GM23338 (cell line): ENCODE measurements at regions not wholly inside any gene's neighbourhood (a gene's known extent, or its start where the extent isn't known, plus 50 kb on each side); places are given as distances from the start of the nearest gene placed in this dataset.

ENCODE experiments used
- CREB1 ChIP-seq: fragments of 250-450 bp; sonication (Bioruptor Pico); IDR thresholded peaks from 2 replicates; pipeline ENCODE4 v1.5.0; 2020; ENCODE audit warnings: low read depth, mild to moderate bottlenecking, moderate library complexity
- EZH2 ChIP-seq: fragments of 200-600 bp; sonication (generic); IDR thresholded peaks from one replicate; pipeline ENCODE4 v1.8.0; 2017; ENCODE audit warnings: antibody characterized with exemption, mild to moderate bottlenecking, low read depth; ENCODE audit not compliant: unreplicated experiment
- EZH2phosphoT487 ChIP-seq: fragments of 200-600 bp; sonication (generic); IDR thresholded peaks from one replicate; pipeline ENCODE4 v1.8.1; 2018; ENCODE audit warnings: antibody characterized with exemption; ENCODE audit not compliant: unreplicated experiment
- JUNB ChIP-seq: IDR thresholded peaks from one replicate; pipeline ENCODE4 v1.6.1; 2016; ENCODE audit warnings: antibody characterized with exemption; ENCODE audit not compliant: unreplicated experiment
- POLR2AphosphoS5 ChIP-seq: IDR thresholded peaks from 2 replicates; pipeline ENCODE4 v1.6.1; 2016; ENCODE audit warnings: antibody characterized with exemption, low read depth
- STAT1 ChIP-seq: IDR thresholded peaks from one replicate; pipeline ENCODE4 v1.6.1; 2016; ENCODE audit warnings: antibody characterized with exemption; ENCODE audit not compliant: unreplicated experiment
- TF ChIP-seq, protein P1 (sequence below), 2 experiments: fragments of 200-600 bp in 1 of 2; sonication (generic) in 1 of 2; conservative IDR thresholded peaks; 2 replicates each; pipeline versions ENCODE4 v1.5.1 to v1.6.1; 2016 to 2017; ENCODE audit warnings: antibody characterized with exemption in 2 of 2, low read depth in 2 of 2, mild to moderate bottlenecking in 2 of 2, moderate library complexity in 1 of 2
- TF ChIP-seq, protein P2 (sequence below): IDR thresholded peaks from one replicate; pipeline ENCODE4 v1.6.1; 2018; ENCODE audit warnings: antibody characterized with exemption; ENCODE audit not compliant: unreplicated experiment
- TF ChIP-seq, protein P3 (sequence below): fragments of 250-450 bp; sonication (Bioruptor Pico); IDR thresholded peaks from 2 replicates; pipeline ENCODE4 v1.5.0; 2020; ENCODE audit warnings: mild to moderate bottlenecking, moderate library complexity

GRCh38 chr4:188822698-188823097 lies 683.5 kb downstream of the TRIML1 start:
- TF ChIP-seq, protein P1, sequence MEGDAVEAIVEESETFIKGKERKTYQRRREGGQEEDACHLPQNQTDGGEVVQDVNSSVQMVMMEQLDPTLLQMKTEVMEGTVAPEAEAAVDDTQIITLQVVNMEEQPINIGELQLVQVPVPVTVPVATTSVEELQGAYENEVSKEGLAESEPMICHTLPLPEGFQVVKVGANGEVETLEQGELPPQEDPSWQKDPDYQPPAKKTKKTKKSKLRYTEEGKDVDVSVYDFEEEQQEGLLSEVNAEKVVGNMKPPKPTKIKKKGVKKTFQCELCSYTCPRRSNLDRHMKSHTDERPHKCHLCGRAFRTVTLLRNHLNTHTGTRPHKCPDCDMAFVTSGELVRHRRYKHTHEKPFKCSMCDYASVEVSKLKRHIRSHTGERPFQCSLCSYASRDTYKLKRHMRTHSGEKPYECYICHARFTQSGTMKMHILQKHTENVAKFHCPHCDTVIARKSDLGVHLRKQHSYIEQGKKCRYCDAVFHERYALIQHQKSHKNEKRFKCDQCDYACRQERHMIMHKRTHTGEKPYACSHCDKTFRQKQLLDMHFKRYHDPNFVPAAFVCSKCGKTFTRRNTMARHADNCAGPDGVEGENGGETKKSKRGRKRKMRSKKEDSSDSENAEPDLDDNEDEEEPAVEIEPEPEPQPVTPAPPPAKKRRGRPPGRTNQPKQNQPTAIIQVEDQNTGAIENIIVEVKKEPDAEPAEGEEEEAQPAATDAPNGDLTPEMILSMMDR (conservative IDR thresholded peaks at IDR 0.05; ENCODE audit: low read depth in 2 of 2) = no peak
- TF ChIP-seq EZH2 (no peak), POLR2AphosphoS5 (no peak), EZH2phosphoT487 (no peak), CREB1 (no peak), STAT1 (no peak), JUNB (no peak)
- TF ChIP-seq, protein P2, sequence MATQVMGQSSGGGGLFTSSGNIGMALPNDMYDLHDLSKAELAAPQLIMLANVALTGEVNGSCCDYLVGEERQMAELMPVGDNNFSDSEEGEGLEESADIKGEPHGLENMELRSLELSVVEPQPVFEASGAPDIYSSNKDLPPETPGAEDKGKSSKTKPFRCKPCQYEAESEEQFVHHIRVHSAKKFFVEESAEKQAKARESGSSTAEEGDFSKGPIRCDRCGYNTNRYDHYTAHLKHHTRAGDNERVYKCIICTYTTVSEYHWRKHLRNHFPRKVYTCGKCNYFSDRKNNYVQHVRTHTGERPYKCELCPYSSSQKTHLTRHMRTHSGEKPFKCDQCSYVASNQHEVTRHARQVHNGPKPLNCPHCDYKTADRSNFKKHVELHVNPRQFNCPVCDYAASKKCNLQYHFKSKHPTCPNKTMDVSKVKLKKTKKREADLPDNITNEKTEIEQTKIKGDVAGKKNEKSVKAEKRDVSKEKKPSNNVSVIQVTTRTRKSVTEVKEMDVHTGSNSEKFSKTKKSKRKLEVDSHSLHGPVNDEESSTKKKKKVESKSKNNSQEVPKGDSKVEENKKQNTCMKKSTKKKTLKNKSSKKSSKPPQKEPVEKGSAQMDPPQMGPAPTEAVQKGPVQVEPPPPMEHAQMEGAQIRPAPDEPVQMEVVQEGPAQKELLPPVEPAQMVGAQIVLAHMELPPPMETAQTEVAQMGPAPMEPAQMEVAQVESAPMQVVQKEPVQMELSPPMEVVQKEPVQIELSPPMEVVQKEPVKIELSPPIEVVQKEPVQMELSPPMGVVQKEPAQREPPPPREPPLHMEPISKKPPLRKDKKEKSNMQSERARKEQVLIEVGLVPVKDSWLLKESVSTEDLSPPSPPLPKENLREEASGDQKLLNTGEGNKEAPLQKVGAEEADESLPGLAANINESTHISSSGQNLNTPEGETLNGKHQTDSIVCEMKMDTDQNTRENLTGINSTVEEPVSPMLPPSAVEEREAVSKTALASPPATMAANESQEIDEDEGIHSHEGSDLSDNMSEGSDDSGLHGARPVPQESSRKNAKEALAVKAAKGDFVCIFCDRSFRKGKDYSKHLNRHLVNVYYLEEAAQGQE = no peak
- TF ChIP-seq, protein P3, sequence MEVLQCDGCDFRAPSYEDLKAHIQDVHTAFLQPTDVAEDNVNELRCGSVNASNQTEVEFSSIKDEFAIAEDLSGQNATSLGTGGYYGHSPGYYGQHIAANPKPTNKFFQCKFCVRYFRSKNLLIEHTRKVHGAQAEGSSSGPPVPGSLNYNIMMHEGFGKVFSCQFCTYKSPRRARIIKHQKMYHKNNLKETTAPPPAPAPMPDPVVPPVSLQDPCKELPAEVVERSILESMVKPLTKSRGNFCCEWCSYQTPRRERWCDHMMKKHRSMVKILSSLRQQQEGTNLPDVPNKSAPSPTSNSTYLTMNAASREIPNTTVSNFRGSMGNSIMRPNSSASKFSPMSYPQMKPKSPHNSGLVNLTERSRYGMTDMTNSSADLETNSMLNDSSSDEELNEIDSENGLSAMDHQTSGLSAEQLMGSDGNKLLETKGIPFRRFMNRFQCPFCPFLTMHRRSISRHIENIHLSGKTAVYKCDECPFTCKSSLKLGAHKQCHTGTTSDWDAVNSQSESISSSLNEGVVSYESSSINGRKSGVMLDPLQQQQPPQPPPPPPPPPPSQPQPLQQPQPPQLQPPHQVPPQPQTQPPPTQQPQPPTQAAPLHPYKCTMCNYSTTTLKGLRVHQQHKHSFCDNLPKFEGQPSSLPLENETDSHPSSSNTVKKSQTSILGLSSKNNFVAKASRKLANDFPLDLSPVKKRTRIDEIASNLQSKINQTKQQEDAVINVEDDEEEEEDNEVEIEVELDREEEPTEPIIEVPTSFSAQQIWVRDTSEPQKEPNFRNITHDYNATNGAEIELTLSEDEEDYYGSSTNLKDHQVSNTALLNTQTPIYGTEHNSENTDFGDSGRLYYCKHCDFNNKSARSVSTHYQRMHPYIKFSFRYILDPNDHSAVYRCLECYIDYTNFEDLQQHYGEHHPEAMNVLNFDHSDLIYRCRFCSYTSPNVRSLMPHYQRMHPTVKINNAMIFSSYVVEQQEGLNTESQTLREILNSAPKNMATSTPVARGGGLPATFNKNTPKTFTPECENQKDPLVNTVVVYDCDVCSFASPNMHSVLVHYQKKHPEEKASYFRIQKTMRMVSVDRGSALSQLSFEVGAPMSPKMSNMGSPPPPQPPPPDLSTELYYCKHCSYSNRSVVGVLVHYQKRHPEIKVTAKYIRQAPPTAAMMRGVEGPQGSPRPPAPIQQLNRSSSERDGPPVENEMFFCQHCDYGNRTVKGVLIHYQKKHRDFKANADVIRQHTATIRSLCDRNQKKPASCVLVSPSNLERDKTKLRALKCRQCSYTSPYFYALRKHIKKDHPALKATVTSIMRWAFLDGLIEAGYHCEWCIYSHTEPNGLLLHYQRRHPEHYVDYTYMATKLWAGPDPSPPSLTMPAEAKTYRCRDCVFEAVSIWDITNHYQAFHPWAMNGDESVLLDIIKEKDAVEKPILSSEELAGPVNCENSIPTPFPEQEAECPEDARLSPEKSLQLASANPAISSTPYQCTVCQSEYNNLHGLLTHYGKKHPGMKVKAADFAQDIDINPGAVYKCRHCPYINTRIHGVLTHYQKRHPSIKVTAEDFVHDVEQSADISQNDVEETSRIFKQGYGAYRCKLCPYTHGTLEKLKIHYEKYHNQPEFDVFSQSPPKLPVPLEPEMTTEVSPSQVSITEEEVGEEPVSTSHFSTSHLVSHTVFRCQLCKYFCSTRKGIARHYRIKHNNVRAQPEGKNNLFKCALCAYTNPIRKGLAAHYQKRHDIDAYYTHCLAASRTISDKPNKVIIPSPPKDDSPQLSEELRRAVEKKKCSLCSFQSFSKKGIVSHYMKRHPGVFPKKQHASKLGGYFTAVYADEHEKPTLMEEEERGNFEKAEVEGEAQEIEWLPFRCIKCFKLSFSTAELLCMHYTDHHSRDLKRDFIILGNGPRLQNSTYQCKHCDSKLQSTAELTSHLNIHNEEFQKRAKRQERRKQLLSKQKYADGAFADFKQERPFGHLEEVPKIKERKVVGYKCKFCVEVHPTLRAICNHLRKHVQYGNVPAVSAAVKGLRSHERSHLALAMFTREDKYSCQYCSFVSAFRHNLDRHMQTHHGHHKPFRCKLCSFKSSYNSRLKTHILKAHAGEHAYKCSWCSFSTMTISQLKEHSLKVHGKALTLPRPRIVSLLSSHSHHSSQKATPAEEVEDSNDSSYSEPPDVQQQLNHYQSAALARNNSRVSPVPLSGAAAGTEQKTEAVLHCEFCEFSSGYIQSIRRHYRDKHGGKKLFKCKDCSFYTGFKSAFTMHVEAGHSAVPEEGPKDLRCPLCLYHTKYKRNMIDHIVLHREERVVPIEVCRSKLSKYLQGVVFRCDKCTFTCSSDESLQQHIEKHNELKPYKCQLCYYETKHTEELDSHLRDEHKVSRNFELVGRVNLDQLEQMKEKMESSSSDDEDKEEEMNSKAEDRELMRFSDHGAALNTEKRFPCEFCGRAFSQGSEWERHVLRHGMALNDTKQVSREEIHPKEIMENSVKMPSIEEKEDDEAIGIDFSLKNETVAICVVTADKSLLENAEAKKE (CRISPR knock-in tag) = peak; percentile 49; the same call in 1 of the 2 replicates
